Cerebellar cortex (tissue), 1 donor: ENCODE measurements at regions not wholly inside any gene's neighbourhood (a gene's known extent, or its start where the extent isn't known, plus 50 kb on each side); places are given as distances from the start of the nearest gene placed in this dataset.
"Not testable (repeated sequence)": the region's sequence is repeated elsewhere in the genome, so short reads cannot be mapped to it uniquely, and the experiment has no call there.

Experiments used
- DNase-seq: peaks from one replicate; pipeline ENCODE4 v3.0.0-alpha.2; 2015; ENCODE audit warnings: low spot score

GRCh38 chr5:164998142-164998541 is 1492.7 kb downstream of the MAT2B start:
- no peak for DNase-seq

GRCh38 chr5:164998590-164998989 is 1493.2 kb downstream of the MAT2B start:
- DNase-seq: no peak

- no peak for DNase-seq
Measured at GRCh38 chr5:165000479-165001190, 1495.2 kb downstream of the MAT2B start.

GRCh38 chr5:165003283-165003682 is 1497.9 kb downstream of the MAT2B start:
- DNase-seq: no peak

- no peak for DNase-seq
Measured at GRCh38 chr5:165004175-165004574, 1498.8 kb downstream of the MAT2B start.

GRCh38 chr5:165014439-165014838 is 1509.0 kb downstream of the MAT2B start:
- DNase-seq: no peak

- DNase-seq: no peak
Measured at GRCh38 chr5:165015126-165015525, 1509.7 kb downstream of the MAT2B start.

- DNase-seq: no peak
Measured at GRCh38 chr5:165015547-165015946, 1510.1 kb downstream of the MAT2B start.

- no peak for DNase-seq
Measured at GRCh38 chr5:165026971-165027370, 1521.6 kb downstream of the MAT2B start.

- no peak for DNase-seq
Measured at GRCh38 chr5:165028356-165028755, 1522.9 kb downstream of the MAT2B start.

- peak; percentile 12 for DNase-seq
Measured at GRCh38 chr5:165029099-165029870, 1523.9 kb downstream of the MAT2B start.

- no peak for DNase-seq
Measured at GRCh38 chr5:165030971-165031370, 1525.6 kb downstream of the MAT2B start.

- DNase-seq: no peak
Measured at GRCh38 chr5:165031371-165031770, 1526.0 kb downstream of the MAT2B start.

- no peak for DNase-seq
Measured at GRCh38 chr5:165035520-165035919, 1530.1 kb downstream of the MAT2B start.

- no peak for DNase-seq
Measured at GRCh38 chr5:165039748-165040147, 1534.3 kb downstream of the MAT2B start.

GRCh38 chr5:165045941-165046340 is 1540.5 kb downstream of the MAT2B start:
- not testable (repeated sequence) for DNase-seq

- no peak for DNase-seq
Measured at GRCh38 chr5:165055476-165055875, 1550.1 kb downstream of the MAT2B start.

GRCh38 chr5:165057145-165057544 is 1551.7 kb downstream of the MAT2B start:
- DNase-seq: no peak

- no peak for DNase-seq
Measured at GRCh38 chr5:165066751-165067385, 1561.4 kb downstream of the MAT2B start.

- DNase-seq: no peak
Measured at GRCh38 chr5:165076686-165077085, 1571.3 kb downstream of the MAT2B start.

GRCh38 chr5:165079389-165079788 is 1574.0 kb downstream of the MAT2B start:
- DNase-seq: no peak

GRCh38 chr5:165083394-165083793 is 1578.0 kb downstream of the MAT2B start:
- DNase-seq: no peak

- no peak for DNase-seq
Measured at GRCh38 chr5:165086465-165086864, 1581.0 kb downstream of the MAT2B start.
